Stomach (tissue), 8 donors: ENCODE measurements at regions not wholly inside any gene's neighbourhood (a gene's known extent, or its start where the extent isn't known, plus 50 kb on each side); places are given as distances from the start of the nearest gene placed in this dataset.

Experiments
- DNase-seq, 2 donors: peaks; one replicate each; pipeline versions ENCODE4 v3.0.0 to v3.0.0-alpha.2; 2013 to 2019
- H3K27ac ChIP-seq, 5 donors: fragments of 200-600 bp in 4 of 5; sonication (generic) in 4 of 5; one replicate each; pipeline ENCODE4 v1.5.1; 2013 to 2019; ENCODE audit warnings: mild to moderate bottlenecking in 1 of 5, moderate library complexity in 1 of 5
- H3K27me3 ChIP-seq, 3 donors: fragments of 200-600 bp; sonication (generic); one replicate each; pipeline ENCODE4 v1.5.1; 2017 to 2019; ENCODE audit warnings: mixed run types in 1 of 3
- H3K36me3 ChIP-seq, 4 donors: fragments of 200-600 bp; sonication (generic); 1 replicate in 3 of 4; 2 replicates in 1 of 4; pipeline ENCODE4 v1.5.1; 2016 to 2019
- H3K4me1 ChIP-seq, 4 donors: fragments of 200-600 bp; sonication (generic); one replicate each; pipeline ENCODE4 v1.5.1; 2016 to 2019
- H3K4me3 ChIP-seq, 4 donors: fragments of 200-600 bp; sonication (generic) in 3 of 4; one replicate each; pipeline ENCODE4 v1.5.1; 2016 to 2019; ENCODE audit warnings: mild to moderate bottlenecking in 1 of 4
- H3K9me3 ChIP-seq, 4 donors: fragments of 200-600 bp; sonication (generic); one replicate each; pipeline ENCODE4 v1.5.1; 2016 to 2019
- EP300 ChIP-seq: sonication (generic); formaldehyde crosslinking; IDR thresholded peaks from one replicate; pipeline ENCODE4 v1.6.1; 2017; ENCODE audit warnings: antibody characterized with exemption
- POLR2A ChIP-seq, 4 donors: fragments of 450-650 bp; IDR thresholded peaks; one replicate each; pipeline ENCODE4 v1.6.1; 2016; ENCODE audit warnings: antibody characterized with exemption in 4 of 4, control low read depth in 2 of 4, mild to moderate bottlenecking in 1 of 4, moderate library complexity in 1 of 4
- POLR2AphosphoS5 ChIP-seq, 3 donors: sonication (generic); formaldehyde crosslinking; IDR thresholded peaks; one replicate each; pipeline ENCODE4 v1.6.1; 2016; ENCODE audit warnings: antibody characterized with exemption in 3 of 3
- WGBS, 5 donors: extraction: QIAGEN DNeasy Blood & Tissue Kit in 3 of 5; methylation state at CpG; one replicate each; pipeline versions ENCODE4 v1.1.5 to v1.1.7; 2013 to 2018; 5-methylcytosine and 5-hydroxymethylcytosine counted together
- intact Hi-C: fragments of 100-400 bp; cut with DNase I; formaldehyde crosslinking; loops from one replicate; pipeline ENCODE4 v1.15.1; 2023; ENCODE audit warnings: low total_unique reads
- TF ChIP-seq, protein P1 (sequence below), 7 experiments: fragments of 450-650 bp in 4 of 7; fragments of 200-600 bp in 3 of 7; sonication (generic) in 3 of 7; IDR thresholded peaks; one replicate each; pipeline ENCODE4 v1.5.1; 2016 to 2019; ENCODE audit warnings: antibody characterized with exemption in 7 of 7, control low read depth in 2 of 7, mild to moderate bottlenecking in 1 of 7
- donor health status: healthy with polysubstance abuse.
- donor health status: Bipolar disorder and iron deficiency.
- donor health status: healthy.

DNA sequence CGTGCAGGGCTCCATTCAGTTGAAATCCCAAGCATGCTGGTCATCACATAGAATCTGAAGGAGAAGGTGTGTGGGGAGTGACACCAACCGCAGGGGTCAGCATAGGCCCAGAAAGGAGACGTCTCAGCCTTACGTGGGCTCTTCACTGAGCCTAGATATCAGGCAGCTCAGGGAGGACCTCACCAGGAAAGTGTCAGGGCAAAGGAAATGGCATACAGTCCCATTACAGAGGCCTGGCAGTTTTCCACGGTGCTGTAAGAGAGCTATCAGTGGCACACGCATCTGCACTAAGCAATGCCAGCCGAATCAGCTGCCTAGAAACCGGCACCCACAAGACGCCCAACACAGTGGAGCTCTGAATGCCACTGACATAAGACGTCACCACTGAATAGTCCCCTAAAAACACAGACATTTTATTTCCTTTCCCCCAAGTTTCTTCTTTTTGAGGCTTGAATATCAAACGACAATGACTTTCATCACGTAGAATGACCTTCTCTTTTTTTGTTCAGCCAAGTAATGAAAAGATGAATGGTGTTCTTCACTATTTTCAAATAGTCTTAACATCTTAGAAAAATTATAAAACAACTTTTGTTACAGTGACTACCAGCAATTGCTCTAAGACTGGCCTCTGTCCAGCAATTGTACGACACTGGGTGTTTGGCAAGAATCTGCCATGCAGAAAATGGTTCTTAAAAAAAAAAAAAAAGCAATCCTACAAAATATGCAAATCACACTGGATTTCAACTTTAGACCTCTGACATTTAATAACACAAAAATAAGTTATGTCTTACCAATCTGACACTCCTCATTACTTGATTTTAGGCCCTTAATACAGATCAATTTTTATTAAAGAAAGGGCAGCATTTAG lies 88.9 kb upstream of the FOXQ1 start:
- Histone ChIP-seq H3K36me3 (no peaks in the 10 kb centered on the region), H3K27me3 (no peaks in the 10 kb centered on the region), H3K4me3 (no peak overlapping the region), H3K4me1 (peaks cover 0 to 5% (median 0%) of the 10 kb centered on the region in 4 donors), H3K27ac (no peak overlapping the region), H3K9me3 (no peaks in the 10 kb centered on the region)
- DNase-seq, result peak in 1 of 2 donors; percentile 45
- no peak for TF ChIP-seq EP300
- TF ChIP-seq POLR2AphosphoS5 (IDR thresholded peaks at IDR 0.05), result no peak
- TF ChIP-seq, protein P1, sequence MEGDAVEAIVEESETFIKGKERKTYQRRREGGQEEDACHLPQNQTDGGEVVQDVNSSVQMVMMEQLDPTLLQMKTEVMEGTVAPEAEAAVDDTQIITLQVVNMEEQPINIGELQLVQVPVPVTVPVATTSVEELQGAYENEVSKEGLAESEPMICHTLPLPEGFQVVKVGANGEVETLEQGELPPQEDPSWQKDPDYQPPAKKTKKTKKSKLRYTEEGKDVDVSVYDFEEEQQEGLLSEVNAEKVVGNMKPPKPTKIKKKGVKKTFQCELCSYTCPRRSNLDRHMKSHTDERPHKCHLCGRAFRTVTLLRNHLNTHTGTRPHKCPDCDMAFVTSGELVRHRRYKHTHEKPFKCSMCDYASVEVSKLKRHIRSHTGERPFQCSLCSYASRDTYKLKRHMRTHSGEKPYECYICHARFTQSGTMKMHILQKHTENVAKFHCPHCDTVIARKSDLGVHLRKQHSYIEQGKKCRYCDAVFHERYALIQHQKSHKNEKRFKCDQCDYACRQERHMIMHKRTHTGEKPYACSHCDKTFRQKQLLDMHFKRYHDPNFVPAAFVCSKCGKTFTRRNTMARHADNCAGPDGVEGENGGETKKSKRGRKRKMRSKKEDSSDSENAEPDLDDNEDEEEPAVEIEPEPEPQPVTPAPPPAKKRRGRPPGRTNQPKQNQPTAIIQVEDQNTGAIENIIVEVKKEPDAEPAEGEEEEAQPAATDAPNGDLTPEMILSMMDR (IDR thresholded peaks at IDR 0.05), result no peak
- no peak for TF ChIP-seq POLR2A (IDR thresholded peaks at IDR 0.05)
- intact Hi-C loops, result no loop called here
- WGBS, 5 donors, result 77 to 88% (median 82%) methylated on average over 13 of the region's 13 CpGs

DNA sequence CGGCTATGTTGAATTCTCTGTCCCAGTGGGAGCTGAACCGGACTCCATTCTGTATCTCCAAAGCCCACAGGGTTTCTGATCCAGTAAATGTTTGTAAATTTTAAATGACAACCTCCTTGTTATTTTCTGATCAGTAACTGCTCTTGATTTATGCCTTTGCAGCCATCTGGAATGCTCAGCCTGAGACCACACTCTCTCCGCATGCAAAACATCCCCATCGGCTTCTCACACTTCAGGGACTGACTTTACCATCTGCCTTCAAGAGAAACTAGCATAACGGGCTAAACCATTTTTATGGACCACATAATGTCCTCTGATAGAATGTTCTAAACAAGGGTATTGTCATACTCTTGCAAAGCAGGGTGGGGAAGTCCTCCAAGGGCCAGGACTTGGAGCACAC lies 94.5 kb upstream of the FOXQ1 start:
- no peaks in the 10 kb centered on the region for H3K9me3 ChIP-seq
- TF ChIP-seq EP300 (no peak), POLR2A (IDR thresholded peaks at IDR 0.05) (no peak), POLR2AphosphoS5 (IDR thresholded peaks at IDR 0.05) (no peak)
- TF ChIP-seq, protein P1 (IDR thresholded peaks at IDR 0.05), result no peak
- no peaks in the 10 kb centered on the region for H3K4me1 ChIP-seq
- no peak overlapping the region for H3K4me3 ChIP-seq
- no peaks in the 10 kb centered on the region for H3K36me3 ChIP-seq
- no peak overlapping the region for H3K27ac ChIP-seq
- WGBS, 5 donors, result 76 to 98% (median 84%) methylated on average over 5 of the region's 5 CpGs
- no peaks in the 10 kb centered on the region for H3K27me3 ChIP-seq
- intact Hi-C loops, result no loop called here
- no peak for DNase-seq

DNA sequence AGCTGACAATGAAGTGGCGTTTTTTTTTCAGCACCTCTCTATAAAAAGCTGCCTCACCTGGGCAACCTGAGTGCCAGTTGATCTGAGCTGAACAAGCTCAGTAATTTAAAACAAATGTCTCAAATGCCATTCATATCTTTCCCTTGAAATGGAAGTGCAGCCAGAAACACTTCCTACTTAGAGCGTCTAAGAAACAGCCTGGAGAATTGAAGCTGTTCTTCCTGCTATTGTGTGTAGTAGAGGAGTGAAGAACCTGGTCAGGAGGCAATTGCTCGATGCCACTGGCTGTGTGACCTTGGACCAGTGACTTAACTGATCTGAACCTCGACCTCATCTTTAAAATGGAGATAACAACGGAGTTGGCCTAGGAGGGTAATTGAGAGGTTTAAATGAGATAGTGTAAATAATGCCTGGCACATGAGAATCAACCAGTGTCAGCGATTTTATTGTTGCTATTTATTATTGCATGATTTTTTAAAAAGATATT lies 95.4 kb upstream of the FOXQ1 start:
- intact Hi-C loops, result no loop called here
- TF ChIP-seq POLR2AphosphoS5 (IDR thresholded peaks at IDR 0.05), result no peak
- TF ChIP-seq, protein P1 (IDR thresholded peaks at IDR 0.05), result no peak
- TF ChIP-seq EP300, result no peak
- no peak for TF ChIP-seq POLR2A (IDR thresholded peaks at IDR 0.05)
- H3K4me3 ChIP-seq, result no peak overlapping the region
- H3K9me3 ChIP-seq, result no peaks in the 10 kb centered on the region
- no peaks in the 10 kb centered on the region for H3K4me1 ChIP-seq
- no peaks in the 10 kb centered on the region for H3K27me3 ChIP-seq
- no peaks in the 10 kb centered on the region for H3K36me3 ChIP-seq
- 26 to 55% (median 50%) methylated on average over 6 of the region's 6 CpGs for WGBS, 5 donors
- H3K27ac ChIP-seq, result no peak overlapping the region
- DNase-seq, result no peak

DNA sequence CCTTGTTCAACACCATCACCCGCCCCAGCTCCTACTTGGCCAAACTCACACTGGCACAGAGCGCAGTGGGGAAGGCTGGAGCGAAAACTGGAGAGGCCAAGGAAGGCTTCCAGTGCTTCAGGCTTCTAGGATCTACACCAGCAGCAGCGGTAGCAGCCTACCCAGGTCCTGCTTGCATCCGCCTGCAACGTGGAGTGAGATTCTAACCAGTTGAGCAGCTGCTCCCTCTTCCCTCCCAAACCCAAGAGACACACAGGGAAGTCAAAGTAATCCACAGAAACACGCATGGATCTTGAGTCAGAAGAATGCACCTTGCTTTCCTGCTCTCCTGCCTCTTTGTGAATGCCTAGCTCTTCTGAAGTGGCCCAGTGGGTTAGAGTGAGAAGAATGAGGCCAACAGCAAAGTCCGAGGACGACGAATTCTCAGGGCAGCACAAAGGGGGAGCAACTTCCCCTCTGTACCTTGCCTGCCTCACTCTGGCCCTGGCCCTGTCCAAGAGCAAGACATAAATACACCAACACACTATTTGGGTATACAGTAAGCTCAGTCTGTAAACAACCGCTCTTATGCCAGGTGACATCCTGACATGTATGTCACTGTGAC lies 95.9 kb upstream of the FOXQ1 start:
- DNase-seq, result no peak
- intact Hi-C loops, result no loop called here

More for the DNA sequence above, 95.9 kb upstream of the FOXQ1 start:
- H3K4me1 ChIP-seq, result no peaks in the 10 kb centered on the region
- TF ChIP-seq, protein P1 (IDR thresholded peaks at IDR 0.05), result no peak
- TF ChIP-seq POLR2A (IDR thresholded peaks at IDR 0.05) (no peak), EP300 (no peak), POLR2AphosphoS5 (IDR thresholded peaks at IDR 0.05) (no peak)
- H3K36me3 ChIP-seq, result no peaks in the 10 kb centered on the region
- WGBS, 5 donors, result 79 to 91% (median 86%) methylated on average over 9 to 11 of the region's 11 CpGs
- no peak overlapping the region for H3K27ac ChIP-seq
- H3K27me3 ChIP-seq, result no peaks in the 10 kb centered on the region
- H3K9me3 ChIP-seq, result no peaks in the 10 kb centered on the region
- no peak overlapping the region for H3K4me3 ChIP-seq
